Heart left ventricle (tissue), 13 donors: ENCODE measurements at regions not wholly inside any gene's neighbourhood (a gene's known extent, or its start where the extent isn't known, plus 50 kb on each side); places are given as distances from the start of the nearest gene placed in this dataset.

Source experiments
- CTCF ChIP-seq, 12 donors: fragments of 200-600 bp; sonication (generic) in 4 of 12; IDR thresholded peaks; one replicate each; pipeline versions ENCODE4 v1.5.0 to v1.8.0; 2018 to 2022; ENCODE audit warnings: antibody characterized with exemption in 12 of 12, mild to moderate bottlenecking in 5 of 12
- POLR2A ChIP-seq, 2 donors: fragments of 450-650 bp; IDR thresholded peaks; one replicate each; pipeline ENCODE4 v1.6.1; 2017; ENCODE audit warnings: antibody characterized with exemption in 2 of 2, mild to moderate bottlenecking in 2 of 2, moderate library complexity in 2 of 2
- donor health status: ischemic (EF 13 %, LVEDD 7.1; RV severe dilation, severe dysfunction).
- donor health status: DM: no; HTN: yes; CAD: no.
- donor health status: DM: no; HTN: no; CAD: no.
- donor health status: ischemic (EF 25% LVEDD 6.9; RV normal size, moderate dysfunction).
- donor health status: ischemic (EF 25% LVEDD 5.7; RV mildly dilated, moderate dysfunction).
- donor health status: ischemic (EF 35%, LVEDD 5.7; RV mildly dilated, moderate dysfunction).
- donor health status: nonischemic (EF 11% LVEDD 7.7; RV severe dilation, severe dysfunction).
- donor health status: DM: yes; HTN: yes; CAD: no.
- donor health status: PGD.
- donor health status: ischemic (EF 29% LVEDD 5.4; RV normal size, mild dysfunction).
- donor health status: nonischemic (EF 23%, LVEDD 6.1; RV moderate dilation, normal function).

GRCh38 chr13:75175575-75175974, 306.4 kb downstream of the TBC1D4 start:
- TF ChIP-seq CTCF (IDR thresholded peaks at IDR 0.05): no peak
- no peak for TF ChIP-seq POLR2A (IDR thresholded peaks at IDR 0.05)
